GM21526 (cell line): ENCODE measurements at regions not wholly inside any gene's neighbourhood (a gene's known extent, or its start where the extent isn't known, plus 50 kb on each side); places are given as distances from the start of the nearest gene placed in this dataset.

Experiments
- ATAC-seq: cut with Tn5 transposase; IDR thresholded peaks from one replicate; pipeline ENCODE4 v1.9.1; 2021; ENCODE audit warnings: moderate library complexity; ENCODE audit not compliant: unreplicated experiment, low FRiP score

GRCh38 chr21:27674041-27674615 lies 707.2 kb upstream of the ADAMTS5 start:
- no peak for ATAC-seq

GRCh38 chr21:27673581-27673980 lies 706.7 kb upstream of the ADAMTS5 start:
- ATAC-seq: no peak

DNA sequence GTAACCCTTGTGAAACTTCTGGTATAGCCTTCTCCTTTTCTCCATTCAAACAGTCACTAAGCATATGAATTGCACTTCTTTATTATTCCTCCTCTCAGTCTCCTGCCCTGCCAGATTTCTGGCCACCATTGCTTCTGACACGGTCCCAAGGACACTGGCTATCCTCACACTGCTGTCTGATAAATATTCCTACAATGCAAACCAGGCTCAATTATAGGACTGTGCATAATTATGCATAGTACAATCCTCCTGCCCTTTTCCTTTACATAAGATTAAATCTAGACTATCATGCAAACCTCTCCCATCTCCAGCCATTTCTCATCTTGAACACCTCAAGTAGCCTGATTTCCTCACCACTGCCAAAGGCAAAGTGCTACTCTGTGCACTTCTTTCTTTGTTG lies 704.3 kb upstream of the ADAMTS5 start:
- ATAC-seq: no peak

DNA sequence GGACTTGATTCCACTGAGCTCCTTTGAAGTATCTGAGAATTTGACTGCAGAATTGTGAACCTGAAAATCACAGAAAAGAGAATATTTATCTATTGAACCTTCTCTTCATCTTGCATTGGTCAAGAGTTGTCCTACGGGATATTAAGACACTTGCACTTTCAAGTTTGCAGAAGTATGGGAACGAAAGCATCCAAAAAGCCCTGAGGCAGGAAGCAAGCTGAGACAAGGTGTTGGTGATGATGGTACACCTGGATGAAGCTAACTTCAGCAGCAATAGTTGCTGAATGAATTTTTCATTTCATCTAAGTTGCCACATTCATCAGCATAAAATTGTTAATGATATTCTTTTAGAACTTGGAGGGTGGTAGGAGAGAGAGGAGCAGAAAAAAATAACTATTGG lies 686.6 kb upstream of the ADAMTS5 start:
- ATAC-seq: no peak

- ATAC-seq: no peak
These were observed 682.9 kb upstream of the ADAMTS5 start for GRCh38 chr21:27649762-27650161.

- ATAC-seq: no peak
These were observed 682.4 kb upstream of the ADAMTS5 start for GRCh38 chr21:27649323-27649722.

DNA sequence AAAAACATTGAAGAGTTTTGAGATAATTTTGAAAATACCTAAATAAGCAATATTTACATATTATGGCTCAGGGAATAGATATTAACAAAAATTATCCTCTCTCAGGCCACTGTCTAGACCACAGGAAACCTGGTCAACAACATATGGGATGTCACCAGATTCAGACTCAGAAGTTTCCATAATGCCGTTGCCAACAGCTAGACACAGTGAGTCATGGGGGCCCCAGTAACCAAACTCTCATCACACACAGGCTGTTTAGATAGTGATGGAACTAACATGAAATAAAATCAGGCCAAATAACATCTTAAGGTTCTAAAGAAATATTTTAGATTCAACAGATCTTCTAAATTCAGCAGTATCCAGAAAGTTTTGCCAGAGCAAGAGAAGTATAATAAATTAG lies 681.7 kb upstream of the ADAMTS5 start:
- no peak for ATAC-seq

- ATAC-seq: no peak
These were observed 681.0 kb upstream of the ADAMTS5 start for GRCh38 chr21:27647921-27648320.

DNA sequence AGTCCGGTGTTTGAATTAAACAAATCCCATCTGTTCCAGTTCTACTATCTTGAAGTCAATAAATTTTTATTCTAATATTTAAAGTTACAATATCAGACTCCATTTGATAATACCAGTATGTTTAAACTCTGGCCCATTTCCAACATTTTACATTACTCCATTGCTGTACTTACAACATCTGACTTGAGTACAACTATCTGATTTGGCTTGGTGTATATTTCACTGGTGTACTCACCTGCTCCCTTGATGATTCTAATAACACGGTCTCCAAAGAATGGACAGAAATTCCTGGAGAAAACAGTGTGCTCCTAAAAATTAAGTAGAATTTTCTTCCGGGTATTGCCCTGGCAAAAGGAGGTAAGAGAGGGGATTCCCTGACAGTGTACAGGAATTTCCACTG lies 680.5 kb upstream of the ADAMTS5 start:
- no peak for ATAC-seq

GRCh38 chr21:27646691-27647090 lies 679.8 kb upstream of the ADAMTS5 start:
- ATAC-seq: no peak

DNA sequence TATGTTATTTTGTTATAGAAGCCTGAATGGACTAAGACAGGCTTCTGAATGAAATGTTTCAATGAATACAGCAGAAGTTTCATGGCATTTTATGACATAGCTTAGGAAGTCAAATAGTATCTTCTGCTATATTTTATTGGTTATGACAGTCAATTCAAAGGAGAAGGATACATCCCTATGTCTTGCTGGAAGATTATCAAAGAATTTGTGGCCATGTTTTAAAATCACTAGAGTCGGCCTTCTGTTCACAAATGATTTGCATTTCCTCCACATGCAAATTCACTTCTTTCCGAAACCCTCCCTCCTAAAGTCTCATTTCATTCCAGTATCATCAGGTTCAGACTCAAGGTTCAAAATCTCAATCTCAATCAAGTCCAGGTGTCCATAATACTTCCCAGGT lies 679.2 kb upstream of the ADAMTS5 start:
- no peak for ATAC-seq

- no peak for ATAC-seq
These were observed 678.4 kb upstream of the ADAMTS5 start for GRCh38 chr21:27645285-27645684.

DNA sequence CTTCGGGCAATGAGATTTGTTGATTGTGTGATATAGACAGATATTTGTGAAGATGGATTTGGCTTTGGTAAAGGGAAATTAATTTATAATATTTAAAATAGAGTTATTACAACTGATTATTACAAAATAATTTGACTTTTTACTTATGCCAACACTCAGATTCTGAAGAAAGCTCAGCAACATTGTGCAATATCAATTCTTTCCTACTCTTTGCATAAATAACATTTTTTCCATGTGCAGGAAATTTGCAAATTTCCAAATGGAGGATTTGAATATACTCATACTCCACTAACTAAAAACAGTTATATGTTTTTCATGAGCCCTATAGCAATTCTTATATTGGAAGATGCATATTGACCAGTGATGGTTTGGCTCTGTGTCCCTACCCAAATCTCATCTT lies 676.4 kb upstream of the ADAMTS5 start:
- no peak for ATAC-seq

- ATAC-seq: no peak
These were observed 672.4 kb upstream of the ADAMTS5 start for GRCh38 chr21:27639286-27639685.

DNA sequence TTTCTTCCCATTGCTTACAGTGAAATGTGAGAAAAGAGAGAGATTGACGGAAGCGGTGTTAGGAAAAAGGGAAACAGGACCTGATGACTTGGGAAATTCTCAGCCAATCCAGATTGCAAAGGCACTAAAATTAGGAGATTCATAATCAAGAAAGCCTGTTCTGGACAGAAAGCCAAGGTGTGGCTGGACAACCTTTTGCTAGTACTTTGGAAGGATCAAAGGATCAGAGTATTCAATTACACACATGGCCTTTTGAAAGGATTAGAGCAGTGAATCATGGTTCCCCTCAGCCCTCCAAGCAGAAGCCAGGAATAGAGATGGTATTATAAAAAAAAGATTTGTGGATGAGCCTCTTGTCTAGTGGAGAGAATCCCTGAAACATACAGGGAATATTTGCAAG lies 669.8 kb upstream of the ADAMTS5 start:
- no peak for ATAC-seq

DNA sequence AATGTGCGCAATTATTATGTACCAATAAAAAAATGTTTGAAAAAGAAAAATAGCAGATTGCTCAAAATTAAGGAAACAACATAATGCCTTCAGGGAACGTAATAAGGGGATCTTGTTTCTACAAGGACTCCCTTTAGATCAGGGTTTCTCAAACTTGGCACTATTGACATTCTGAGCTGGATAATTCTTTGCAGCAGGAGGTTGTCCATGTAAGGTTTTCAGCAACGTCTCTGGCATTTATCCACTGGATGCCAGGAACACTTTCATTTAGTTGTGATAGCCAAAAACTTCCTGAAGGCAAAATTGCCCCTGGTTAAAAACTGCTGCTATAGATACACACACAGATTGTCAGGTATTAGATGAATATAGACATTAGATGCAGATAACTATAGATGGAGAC lies 666.7 kb upstream of the ADAMTS5 start:
- no peak for ATAC-seq

DNA sequence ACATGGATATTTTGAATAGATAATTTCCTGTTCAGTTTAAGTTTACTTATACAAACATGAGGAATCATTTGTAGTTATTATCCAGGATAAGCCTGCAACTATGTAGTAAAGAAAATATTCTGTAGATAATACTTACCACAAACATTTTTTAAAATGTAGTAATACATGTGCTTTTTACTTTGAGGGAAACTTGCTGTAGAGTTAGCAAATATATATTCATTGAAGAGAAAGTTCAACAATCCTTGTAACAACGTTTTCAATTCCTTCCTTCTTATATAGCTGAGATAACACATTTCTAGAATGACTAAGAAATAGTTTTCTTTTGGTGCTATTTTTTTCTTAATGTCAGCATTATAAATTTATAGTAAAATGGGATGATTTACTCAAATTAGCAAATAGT lies 664.6 kb upstream of the ADAMTS5 start:
- no peak for ATAC-seq

- ATAC-seq: no peak
These were observed 655.7 kb upstream of the ADAMTS5 start for GRCh38 chr21:27622631-27623030.

DNA sequence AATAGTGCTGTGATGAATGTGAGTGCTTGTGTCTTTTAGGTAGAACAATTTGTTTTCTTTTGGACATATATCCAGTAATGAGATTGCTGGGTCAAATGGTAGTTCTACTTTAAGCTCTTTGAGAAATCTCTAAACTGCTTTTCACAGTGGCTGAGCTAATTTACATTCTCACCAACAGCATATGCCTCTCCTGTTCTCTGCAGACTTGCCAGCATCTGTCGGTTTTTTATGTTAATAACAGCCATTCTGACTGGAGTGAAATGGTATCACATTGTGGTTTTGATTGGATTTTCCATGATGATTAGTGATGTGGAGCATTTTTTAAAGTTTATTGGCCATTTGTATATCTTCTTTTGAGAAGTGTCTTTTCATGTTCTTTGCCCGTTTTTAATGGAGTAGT lies 647.3 kb upstream of the ADAMTS5 start:
- no peak for ATAC-seq

DNA sequence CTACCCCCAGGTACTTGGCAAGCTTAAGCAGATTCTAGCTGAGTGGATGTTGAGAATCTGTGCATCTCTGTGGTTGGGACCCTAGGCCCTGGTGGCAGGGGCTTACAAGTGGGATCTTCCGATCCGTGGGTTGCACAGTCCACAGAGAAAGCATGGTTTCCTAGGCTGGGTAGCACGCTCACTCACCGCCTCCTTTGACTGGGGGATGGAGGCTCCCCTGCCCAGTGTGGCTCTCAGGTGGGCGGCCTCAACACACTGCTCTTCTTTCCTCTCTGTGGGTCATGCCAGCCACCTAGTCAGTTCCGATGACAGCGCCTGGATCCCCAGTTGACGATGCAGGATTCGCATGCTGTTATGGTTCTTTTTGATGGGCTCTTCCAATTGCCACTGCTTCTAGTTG lies 639.5 kb upstream of the ADAMTS5 start:
- no peak for ATAC-seq

DNA sequence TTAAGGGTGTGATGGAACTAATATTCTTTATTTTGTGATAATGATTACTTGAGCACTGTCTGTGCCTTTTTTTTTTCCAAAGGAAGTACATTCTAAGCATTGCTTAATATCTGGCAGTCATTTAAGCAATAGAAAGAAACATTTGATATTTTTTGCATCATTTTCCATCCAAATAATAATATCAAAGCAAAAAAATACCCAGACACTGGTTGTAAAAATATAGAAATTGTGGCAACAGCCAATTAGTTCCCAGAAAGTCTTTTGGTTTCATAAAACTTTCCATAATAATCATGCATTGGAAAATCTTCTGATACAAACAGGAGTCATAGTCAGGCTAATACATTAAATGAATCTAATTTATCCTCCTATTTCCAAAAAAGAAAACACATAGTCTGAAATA lies 629.3 kb upstream of the ADAMTS5 start:
- no peak for ATAC-seq

DNA sequence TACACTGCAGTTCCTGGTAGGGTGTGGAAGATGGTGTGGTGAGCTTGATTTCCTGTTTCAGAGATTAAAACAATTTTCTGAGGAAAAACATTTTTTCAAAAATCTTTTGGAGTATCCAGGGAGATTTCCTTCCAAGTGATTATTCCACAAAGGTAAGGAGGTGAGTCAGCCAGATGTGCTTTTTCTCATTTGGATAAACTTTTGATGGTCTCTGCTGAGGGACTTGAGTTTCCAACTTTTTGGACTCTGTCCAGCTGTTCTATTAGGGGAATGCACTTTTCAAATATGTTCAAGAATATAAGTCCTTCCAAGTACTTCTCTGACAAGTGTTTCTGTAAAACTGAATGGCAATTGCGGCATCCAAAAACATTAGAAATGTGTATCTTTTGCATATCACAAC lies 628.8 kb upstream of the ADAMTS5 start:
- ATAC-seq: no peak

GRCh38 chr21:27590271-27590670 lies 623.4 kb upstream of the ADAMTS5 start:
- no peak for ATAC-seq
